ENCODE measurements at regions not wholly inside any gene's neighbourhood (a gene's known extent, or its start where the extent isn't known, plus 50 kb on each side); places are given as distances from the start of the nearest gene placed in this dataset.

DNA sequence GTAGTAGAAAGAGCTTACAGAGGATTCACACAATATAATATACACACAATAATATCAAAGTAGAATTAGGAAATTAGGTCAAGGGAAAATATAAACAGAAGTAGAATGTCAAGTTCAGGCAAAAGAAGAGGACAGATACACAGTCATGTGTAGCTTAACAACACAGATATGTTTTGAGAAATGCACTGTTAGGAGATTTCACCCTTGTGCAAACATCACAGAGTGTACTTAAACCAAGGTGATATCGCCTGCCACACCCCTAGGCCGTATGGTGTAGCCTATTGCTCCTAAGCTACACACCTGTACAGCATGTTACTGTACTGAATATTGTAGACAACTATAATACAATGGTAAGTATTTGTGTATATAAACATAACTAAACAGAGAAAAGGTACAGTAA lies 110.0 kb upstream of the EDNRA start:
- H3K27ac ChIP-seq = no peak overlapping the region
- ATAC-seq = no peak
- H3K9me3 ChIP-seq = peaks cover 0 to 4% (median 0%) of the 10 kb centered on the region in 3 donors
- no peaks in the 10 kb centered on the region for H3K4me1 ChIP-seq
- 81 to 82% methylated on average over 2 of the region's 2 CpGs for WGBS, 2 donors (ENCODE audit: low coverage in 1 of 2)
- H3K36me3 ChIP-seq = no peaks in the 10 kb centered on the region
- H3K27me3 ChIP-seq = no peaks in the 10 kb centered on the region
- H3K4me3 ChIP-seq = no peak overlapping the region
- TF ChIP-seq EP300 (IDR thresholded peaks at IDR 0.05) = no peak
- TF ChIP-seq POLR2A (IDR thresholded peaks at IDR 0.05) = no peak
- TF ChIP-seq, protein P1, sequence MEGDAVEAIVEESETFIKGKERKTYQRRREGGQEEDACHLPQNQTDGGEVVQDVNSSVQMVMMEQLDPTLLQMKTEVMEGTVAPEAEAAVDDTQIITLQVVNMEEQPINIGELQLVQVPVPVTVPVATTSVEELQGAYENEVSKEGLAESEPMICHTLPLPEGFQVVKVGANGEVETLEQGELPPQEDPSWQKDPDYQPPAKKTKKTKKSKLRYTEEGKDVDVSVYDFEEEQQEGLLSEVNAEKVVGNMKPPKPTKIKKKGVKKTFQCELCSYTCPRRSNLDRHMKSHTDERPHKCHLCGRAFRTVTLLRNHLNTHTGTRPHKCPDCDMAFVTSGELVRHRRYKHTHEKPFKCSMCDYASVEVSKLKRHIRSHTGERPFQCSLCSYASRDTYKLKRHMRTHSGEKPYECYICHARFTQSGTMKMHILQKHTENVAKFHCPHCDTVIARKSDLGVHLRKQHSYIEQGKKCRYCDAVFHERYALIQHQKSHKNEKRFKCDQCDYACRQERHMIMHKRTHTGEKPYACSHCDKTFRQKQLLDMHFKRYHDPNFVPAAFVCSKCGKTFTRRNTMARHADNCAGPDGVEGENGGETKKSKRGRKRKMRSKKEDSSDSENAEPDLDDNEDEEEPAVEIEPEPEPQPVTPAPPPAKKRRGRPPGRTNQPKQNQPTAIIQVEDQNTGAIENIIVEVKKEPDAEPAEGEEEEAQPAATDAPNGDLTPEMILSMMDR (IDR thresholded peaks at IDR 0.05) = no peak
- TF ChIP-seq POLR2AphosphoS5 (IDR thresholded peaks at IDR 0.05) = no peak

DNA sequence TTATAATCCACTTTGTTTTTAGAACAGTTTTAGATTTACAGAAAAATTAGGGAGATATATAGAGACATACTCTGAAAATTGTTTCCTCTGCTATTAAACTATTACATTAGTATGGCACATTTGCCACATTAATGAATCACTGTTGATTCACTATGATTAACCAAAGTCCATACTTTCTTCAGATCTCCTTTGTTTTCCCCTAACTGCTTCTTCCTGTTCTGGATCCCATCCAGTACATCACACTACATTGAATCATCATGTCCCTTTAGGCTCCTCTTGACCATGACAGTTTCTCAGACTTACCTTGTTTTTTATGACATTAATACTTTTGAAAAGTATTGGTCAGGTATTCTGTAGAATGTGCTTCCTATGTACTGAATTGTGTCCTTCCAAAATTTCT lies 109.2 kb upstream of the EDNRA start:
- no peak overlapping the region for H3K27ac ChIP-seq

DNA sequence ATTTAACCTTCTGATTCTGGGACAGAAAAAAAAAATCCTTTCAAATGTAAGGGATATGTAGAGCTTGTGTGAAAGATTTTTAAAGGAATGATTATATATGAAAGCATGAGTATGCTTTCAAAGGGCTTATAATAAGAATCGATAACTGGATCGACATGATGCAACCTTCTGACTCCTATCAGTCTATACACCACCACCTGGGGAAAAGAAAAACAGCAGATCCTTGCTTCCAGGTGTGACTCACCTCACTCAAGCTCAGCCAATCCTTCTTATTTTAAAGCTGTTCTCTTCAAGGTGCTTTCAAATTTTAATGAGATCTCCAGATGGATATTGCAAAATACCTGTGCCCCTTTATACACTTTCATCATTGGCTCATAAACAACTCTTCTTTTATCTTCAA lies 102.1 kb upstream of the EDNRA start:
- no peaks in the 10 kb centered on the region for H3K27me3 ChIP-seq
- no peak for ATAC-seq
- TF ChIP-seq POLR2A (IDR thresholded peaks at IDR 0.05) (no peak), EP300 (IDR thresholded peaks at IDR 0.05) (no peak), POLR2AphosphoS5 (IDR thresholded peaks at IDR 0.05) (no peak)
- TF ChIP-seq, protein P1 (IDR thresholded peaks at IDR 0.05) = no peak
- no peaks in the 10 kb centered on the region for H3K4me1 ChIP-seq
- no peaks in the 10 kb centered on the region for H3K9me3 ChIP-seq
- no peak overlapping the region for H3K27ac ChIP-seq
- 83% methylated on average over 2 of the region's 2 CpGs for WGBS, 2 donors (ENCODE audit: low coverage in 1 of 2)
- H3K36me3 ChIP-seq = no peaks in the 10 kb centered on the region
- H3K4me3 ChIP-seq = no peak overlapping the region

More for the DNA sequence above, 109.2 kb upstream of the EDNRA start:
- Histone ChIP-seq H3K4me1 (no peaks in the 10 kb centered on the region), H3K9me3 (peaks cover 0 to 4% (median 0%) of the 10 kb centered on the region in 3 donors), H3K27me3 (no peaks in the 10 kb centered on the region), H3K36me3 (no peaks in the 10 kb centered on the region), H3K4me3 (no peak overlapping the region)
- TF ChIP-seq EP300 (IDR thresholded peaks at IDR 0.05) (no peak), POLR2A (IDR thresholded peaks at IDR 0.05) (no peak), POLR2AphosphoS5 (IDR thresholded peaks at IDR 0.05) (no peak)
- TF ChIP-seq, protein P1 (IDR thresholded peaks at IDR 0.05) = no peak
- no peak for ATAC-seq

DNA sequence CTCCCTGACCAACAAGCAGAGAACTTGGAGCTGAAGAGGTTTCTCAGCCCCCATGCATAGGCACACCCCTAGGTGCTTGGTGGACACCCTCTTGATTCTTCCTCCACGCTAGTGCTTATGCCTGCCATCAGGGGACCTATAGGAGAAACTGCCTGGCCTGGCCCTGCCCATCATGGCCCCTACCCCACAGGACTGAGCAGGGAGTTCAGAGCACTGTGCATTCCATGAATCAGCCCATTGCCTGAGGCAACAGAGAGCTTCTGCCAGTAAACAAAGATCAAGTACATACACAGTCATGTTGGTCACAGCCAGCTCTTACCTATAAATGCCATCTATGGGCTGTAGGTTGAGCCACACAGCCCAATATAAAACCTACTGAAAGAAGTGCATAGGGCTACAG lies 99.1 kb upstream of the EDNRA start:
- Histone ChIP-seq H3K9me3 (no peaks in the 10 kb centered on the region), H3K27ac (no peak overlapping the region), H3K27me3 (no peaks in the 10 kb centered on the region), H3K4me1 (no peaks in the 10 kb centered on the region), H3K36me3 (no peaks in the 10 kb centered on the region), H3K4me3 (no peak overlapping the region)
- WGBS, 2 donors (ENCODE audit: low coverage in 1 of 2) = no CpG with 5 or more reads among the region's 1 CpG
- TF ChIP-seq POLR2AphosphoS5 (IDR thresholded peaks at IDR 0.05) (no peak), EP300 (IDR thresholded peaks at IDR 0.05) (no peak), POLR2A (IDR thresholded peaks at IDR 0.05) (no peak)
- TF ChIP-seq, protein P1 (IDR thresholded peaks at IDR 0.05) = no peak
- no peak for ATAC-seq

DNA sequence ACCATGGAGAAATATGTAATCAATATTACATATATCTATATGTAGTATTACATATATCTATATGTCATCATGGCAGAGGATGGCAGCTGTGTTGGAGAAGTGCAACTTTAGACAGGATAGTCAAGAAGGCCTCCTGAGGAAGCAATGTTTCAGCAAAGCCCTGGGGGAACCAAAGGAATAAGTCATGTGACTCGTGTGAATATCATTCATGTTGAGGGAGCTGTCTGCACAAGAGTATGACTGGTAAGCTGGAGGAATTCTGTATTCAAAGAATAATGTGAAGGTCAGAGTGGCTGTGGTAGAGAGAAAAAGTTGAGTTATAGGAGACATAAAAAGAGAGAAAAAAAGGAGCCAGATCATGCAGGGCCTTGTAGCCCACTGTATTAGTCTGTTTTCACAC lies 92.9 kb upstream of the EDNRA start:
- Histone ChIP-seq H3K27me3 (no peaks in the 10 kb centered on the region), H3K27ac (no peak overlapping the region), H3K4me3 (no peak overlapping the region), H3K36me3 (no peaks in the 10 kb centered on the region), H3K4me1 (no peaks in the 10 kb centered on the region), H3K9me3 (no peaks in the 10 kb centered on the region)
- no peak for ATAC-seq
- TF ChIP-seq EP300 (IDR thresholded peaks at IDR 0.05) = no peak
- no peak for TF ChIP-seq POLR2A (IDR thresholded peaks at IDR 0.05)
- TF ChIP-seq POLR2AphosphoS5 (IDR thresholded peaks at IDR 0.05) = no peak
- TF ChIP-seq, protein P1 (IDR thresholded peaks at IDR 0.05) = no peak
- 82 to 85% methylated on average over 1 of the region's 1 CpG for WGBS, 2 donors (ENCODE audit: low coverage in 1 of 2)
